GM12878 (cell line): ENCODE measurements at regions not wholly inside any gene's neighbourhood (a gene's known extent, or its start where the extent isn't known, plus 50 kb on each side); places are given as distances from the start of the nearest gene placed in this dataset.

ENCODE experiments used
- CTCF ChIP-seq, 3 experiments: IDR thresholded peaks in 2 of 3; conservative IDR thresholded peaks in 1 of 3; 2 replicates each; pipeline ENCODE4 v1.5.1; 2011; ENCODE audit warnings: low read depth in 3 of 3, low read length in 3 of 3, mild to moderate bottlenecking in 3 of 3, control low read depth in 2 of 3, moderate library complexity in 2 of 3, inconsistent platforms in 1 of 3, mixed read lengths in 1 of 3; ENCODE audit not compliant: control insufficient read depth in 2 of 3, insufficient read depth in 1 of 3; ENCODE audit errors: extremely low read depth in 1 of 3
- E2F8 ChIP-seq: fragments of 450-650 bp; IDR thresholded peaks from 2 replicates; pipeline ENCODE4 v1.6.1; 2018; ENCODE audit warnings: mild to moderate bottlenecking, low read depth, moderate library complexity; ENCODE audit not compliant: partially characterized antibody
- EZH2 ChIP-seq: IDR thresholded peaks from 2 replicates; pipeline ENCODE4 v1.6.1; 2012; ENCODE audit warnings: low read depth, mild to moderate bottlenecking, control low read depth, inconsistent platforms, low read length, borderline replicate concordance; ENCODE audit not compliant: control insufficient read depth
- HCFC1 ChIP-seq: fragments of 150-350 bp; IDR thresholded peaks from 2 replicates; pipeline ENCODE4 v1.6.1; 2014; ENCODE audit warnings: low read length
- MAX ChIP-seq: IDR thresholded peaks from 2 replicates; pipeline ENCODE4 v1.6.1; 2012; ENCODE audit warnings: low read depth, low read length, improper control_type of control experiment
- NRF1 ChIP-seq: conservative IDR thresholded peaks from 2 replicates; pipeline ENCODE4 v1.6.1; 2011; ENCODE audit warnings: mild to moderate bottlenecking, low read depth, low read length, improper control_type of control experiment
- SIN3A ChIP-seq: IDR thresholded peaks from 2 replicates; pipeline ENCODE4 v1.6.1; 2012; ENCODE audit warnings: low read depth, low read length, improper control_type of control experiment
- SPI1 ChIP-seq: IDR thresholded peaks from 2 replicates; pipeline ENCODE4 v1.6.1; 2011; ENCODE audit warnings: low read depth, mild to moderate bottlenecking, low read length, moderate library complexity, borderline replicate concordance; ENCODE audit not compliant: insufficient read depth
- SREBF2 ChIP-seq: IDR thresholded peaks from 2 replicates; pipeline ENCODE4 v1.6.1; 2012; ENCODE audit warnings: mild to moderate bottlenecking, low read length
- SUPT20H ChIP-seq: IDR thresholded peaks from 2 replicates; pipeline ENCODE4 v1.6.1; 2011; ENCODE audit warnings: low read depth, mild to moderate bottlenecking, low read length, moderate library complexity, borderline replicate concordance; ENCODE audit not compliant: control insufficient read depth
- YBX1 ChIP-seq: fragments of 450-650 bp; IDR thresholded peaks from 2 replicates; pipeline ENCODE4 v1.6.1; 2016; ENCODE audit warnings: antibody characterized with exemption

- no peak for TF ChIP-seq EZH2
- TF ChIP-seq CTCF (IDR thresholded peaks at IDR 0.05 in 2 of 3, conservative IDR thresholded peaks at IDR 0.05 in 1 of 3; ENCODE audit: control insufficient read depth in 2 of 3, extremely low read depth in 1 of 3, insufficient read depth in 1 of 3, low read depth in 3 of 3, low read length in 3 of 3), result no peak
- no peak for TF ChIP-seq SIN3A
- TF ChIP-seq SREBF2, result no peak
- TF ChIP-seq HCFC1, result no peak
- TF ChIP-seq NRF1, result no peak
- TF ChIP-seq YBX1, result no peak
- TF ChIP-seq SUPT20H, result no peak
- no peak for TF ChIP-seq E2F8
- TF ChIP-seq SPI1, result no peak
- TF ChIP-seq MAX, result no peak
Measured at GRCh38 chr16:5982979-5983378, 885.4 kb upstream of the EEF2KMT start.
